Smooth muscle cell (in vitro differentiated cells): ENCODE measurements at regions not wholly inside any gene's neighbourhood (a gene's known extent, or its start where the extent isn't known, plus 50 kb on each side); places are given as distances from the start of the nearest gene placed in this dataset.

Experiments
- DNase-seq: peaks from one replicate; lab custom pipeline; 2025; ENCODE audit not compliant: unreplicated experiment; lab: John Stamatoyannopoulos, UW
- H2AFZ ChIP-seq: fragments of 200-600 bp; sonication (generic); 2 replicates; pipeline ENCODE4 v1.6.0; 2016; ENCODE audit warnings: antibody characterized with exemption, low read depth, mild to moderate bottlenecking
- H3F3A ChIP-seq: fragments of 200-600 bp; sonication (generic); 2 replicates; pipeline ENCODE4 v1.6.0; 2017; ENCODE audit warnings: antibody characterized with exemption, low read depth
- H3K27ac ChIP-seq: fragments of 200-600 bp; sonication (generic); 2 replicates; pipeline ENCODE4 v1.5.1; 2016; ENCODE audit warnings: low read depth, mild to moderate bottlenecking
- H3K27me3 ChIP-seq: fragments of 200-600 bp; sonication (generic); 2 replicates; pipeline ENCODE4 v1.6.1; 2016; ENCODE audit warnings: low read depth, mild to moderate bottlenecking
- H3K36me3 ChIP-seq: fragments of 200-600 bp; sonication (generic); 2 replicates; pipeline ENCODE4 v1.5.1; 2016; ENCODE audit warnings: low read depth
- H3K4me1 ChIP-seq: fragments of 200-600 bp; sonication (generic); 2 replicates; pipeline ENCODE4 v1.5.1; 2016; ENCODE audit warnings: low read depth
- H3K4me2 ChIP-seq: fragments of 200-600 bp; sonication (generic); 2 replicates; pipeline ENCODE4 v1.6.0; 2016; ENCODE audit warnings: mild to moderate bottlenecking
- H3K4me3 ChIP-seq: fragments of 200-600 bp; sonication (generic); 2 replicates; pipeline ENCODE4 v1.5.1; 2016; ENCODE audit warnings: mild to moderate bottlenecking
- H3K79me2 ChIP-seq: fragments of 200-600 bp; sonication (generic); 2 replicates; pipeline ENCODE4 v1.6.0; 2016; ENCODE audit warnings: low read depth, mild to moderate bottlenecking
- H3K9ac ChIP-seq: fragments of 200-600 bp; sonication (generic); 2 replicates; pipeline ENCODE4 v1.6.0; 2016; ENCODE audit warnings: low read depth
- H3K9me3 ChIP-seq: fragments of 200-600 bp; sonication (generic); replicated peaks from 2 replicates; pipeline ENCODE4 v1.5.1; 2016; ENCODE audit warnings: low read depth
- H4K20me1 ChIP-seq: fragments of 200-600 bp; sonication (generic); 2 replicates; pipeline ENCODE4 v1.6.0; 2016; ENCODE audit warnings: low read depth
- CTCF ChIP-seq: fragments of 200-600 bp; sonication (generic); IDR thresholded peaks from 2 replicates; pipeline ENCODE4 v1.5.1; 2017; ENCODE audit warnings: borderline replicate concordance, mild to moderate bottlenecking, antibody characterized with exemption; ENCODE audit not compliant: insufficient read depth, poor library complexity, severe bottlenecking
- WGBS: methylation state at CpG from one replicate; pipeline ENCODE4 v1.1.7; 2016; ENCODE audit warnings: low lambda C conversion rate; 5-methylcytosine and 5-hydroxymethylcytosine counted together

GRCh38 chr2:13035866-13036265, 319.1 kb downstream of the TRIB2 start:
- no peak for DNase-seq
- H3K27me3 ChIP-seq: no peaks in the 10 kb centered on the region
- H3K27ac ChIP-seq: no peak overlapping the region
- H3K9ac ChIP-seq: no peak overlapping the region
- no peaks in the 10 kb centered on the region for H3K4me1 ChIP-seq
- no peaks in the 10 kb centered on the region for H4K20me1 ChIP-seq
- no peak for TF ChIP-seq CTCF
- H2AFZ ChIP-seq: no peak overlapping the region
- no peaks in the 10 kb centered on the region for H3F3A ChIP-seq
- no peaks in the 10 kb centered on the region for H3K36me3 ChIP-seq
- H3K9me3 ChIP-seq: no peaks in the 10 kb centered on the region
- 79% methylated on average over 3 of the region's 3 CpGs for WGBS
- no peaks in the 10 kb centered on the region for H3K79me2 ChIP-seq
- no peak overlapping the region for H3K4me2 ChIP-seq
- no peak overlapping the region for H3K4me3 ChIP-seq

- H3K9me3 ChIP-seq: no peaks in the 10 kb centered on the region
- H3K9ac ChIP-seq: no peak overlapping the region
- peaks cover 5% of the 10 kb centered on the region for H3K27me3 ChIP-seq
- H2AFZ ChIP-seq: no peak overlapping the region
- H3K79me2 ChIP-seq: no peaks in the 10 kb centered on the region
- H3K4me1 ChIP-seq: no peaks in the 10 kb centered on the region
- no peak overlapping the region for H3K27ac ChIP-seq
- TF ChIP-seq CTCF: no peak
- no peak overlapping the region for H3K4me3 ChIP-seq
- no peak overlapping the region for H3K4me2 ChIP-seq
- no peaks in the 10 kb centered on the region for H4K20me1 ChIP-seq
- DNase-seq: no peak
- WGBS: 92% methylated on average over 13 of the region's 13 CpGs
- H3K36me3 ChIP-seq: no peaks in the 10 kb centered on the region
- no peaks in the 10 kb centered on the region for H3F3A ChIP-seq
Observed at GRCh38 chr2:13040043-13040442, 323.3 kb downstream of the TRIB2 start.

- TF ChIP-seq CTCF: peak; percentile 52
- DNase-seq: no peak
- Histone ChIP-seq H4K20me1 (no peaks in the 10 kb centered on the region), H2AFZ (no peak overlapping the region), H3K9ac (no peak overlapping the region), H3K27me3 (peaks cover 5% of the 10 kb centered on the region), H3K4me2 (no peak overlapping the region), H3K79me2 (no peaks in the 10 kb centered on the region), H3K9me3 (no peaks in the 10 kb centered on the region), H3K4me3 (no peak overlapping the region), H3K4me1 (no peaks in the 10 kb centered on the region), H3F3A (no peaks in the 10 kb centered on the region), H3K36me3 (no peaks in the 10 kb centered on the region), H3K27ac (no peak overlapping the region)
- WGBS: 57% methylated on average over 2 of the region's 2 CpGs
Observed at GRCh38 chr2:13046557-13047165, 329.9 kb downstream of the TRIB2 start.

GRCh38 chr2:13050764-13051163, 334.0 kb downstream of the TRIB2 start:
- no peak overlapping the region for H2AFZ ChIP-seq

More at GRCh38 chr2:13050764-13051163, 334.0 kb downstream of the TRIB2 start:
- H3K27me3 ChIP-seq: no peaks in the 10 kb centered on the region
- H3K27ac ChIP-seq: no peak overlapping the region
- H3K4me1 ChIP-seq: no peaks in the 10 kb centered on the region
- H3K36me3 ChIP-seq: no peaks in the 10 kb centered on the region
- no peak overlapping the region for H3K4me2 ChIP-seq
- DNase-seq: no peak
- H3K9ac ChIP-seq: no peak overlapping the region
- H3K9me3 ChIP-seq: no peaks in the 10 kb centered on the region
- no peak overlapping the region for H3K4me3 ChIP-seq
- no peaks in the 10 kb centered on the region for H4K20me1 ChIP-seq
- H3F3A ChIP-seq: no peaks in the 10 kb centered on the region
- H3K79me2 ChIP-seq: no peaks in the 10 kb centered on the region
- no peak for TF ChIP-seq CTCF
